ENCODE measurements at regions not wholly inside any gene's neighbourhood (a gene's known extent, or its start where the extent isn't known, plus 50 kb on each side); places are given as distances from the start of the nearest gene placed in this dataset.
"Not testable (repeated sequence)": the region's sequence is repeated elsewhere in the genome, so short reads cannot be mapped to it uniquely, and the experiment has no call there.

GRCh38 chr14:81584495-81584894 lies 50.8 kb upstream of the SEL1L start:
- no peak for DNase-seq

- DNase-seq, result no peak
Observed at GRCh38 chr14:81589381-81590065, 55.9 kb upstream of the SEL1L start.

GRCh38 chr14:81591266-81591665 lies 57.6 kb upstream of the SEL1L start:
- no peak for DNase-seq

GRCh38 chr14:81594012-81594411 lies 60.4 kb upstream of the SEL1L start:
- no peak for DNase-seq

GRCh38 chr14:81605660-81606059 lies 72.0 kb upstream of the SEL1L start:
- no peak for DNase-seq

- DNase-seq, result no peak
Observed at GRCh38 chr14:81613341-81614045, 79.8 kb upstream of the SEL1L start.

GRCh38 chr14:81614302-81614701 lies 80.6 kb upstream of the SEL1L start:
- DNase-seq, result not testable (repeated sequence)

- no peak for DNase-seq
Observed at GRCh38 chr14:81618695-81619094, 85.0 kb upstream of the SEL1L start.

GRCh38 chr14:81619816-81620215 lies 86.2 kb upstream of the SEL1L start:
- no peak for DNase-seq

- DNase-seq, result not testable (repeated sequence)
Observed at GRCh38 chr14:81623771-81624396, 90.2 kb upstream of the SEL1L start.

- DNase-seq, result peak; percentile 1
Observed at GRCh38 chr14:81625343-81625742, 91.7 kb upstream of the SEL1L start.

GRCh38 chr14:81632157-81632556 lies 98.5 kb upstream of the SEL1L start:
- DNase-seq, result no peak

- no peak for DNase-seq
Observed at GRCh38 chr14:81633496-81633895, 99.8 kb upstream of the SEL1L start.

- no peak for DNase-seq
Observed at GRCh38 chr14:81637639-81638038, 104.0 kb upstream of the SEL1L start.

GRCh38 chr14:81638656-81639280 lies 105.1 kb upstream of the SEL1L start:
- DNase-seq, result no peak

- no peak for DNase-seq
Observed at GRCh38 chr14:81653626-81654025, 120.0 kb upstream of the SEL1L start.

- DNase-seq, result no peak
Observed at GRCh38 chr14:81655423-81656314, 122.0 kb upstream of the SEL1L start.

- DNase-seq, result no peak
Observed at GRCh38 chr14:81656811-81657210, 123.2 kb upstream of the SEL1L start.

GRCh38 chr14:81662066-81662465 lies 128.4 kb upstream of the SEL1L start:
- no peak for DNase-seq

- DNase-seq, result no peak
Observed at GRCh38 chr14:81662570-81663197, 129.0 kb upstream of the SEL1L start.

GRCh38 chr14:81668626-81669274 lies 135.1 kb upstream of the SEL1L start:
- no peak for DNase-seq

GRCh38 chr14:81669308-81669707 lies 135.7 kb upstream of the SEL1L start:
- no peak for DNase-seq
